Heart left ventricle (tissue), 16 donors: ENCODE measurements at regions not wholly inside any gene's neighbourhood (a gene's known extent, or its start where the extent isn't known, plus 50 kb on each side); places are given as distances from the start of the nearest gene placed in this dataset.

ENCODE experiments used
- ATAC-seq, 4 donors: fragments of 200-7000 bp; cut with Tn5 transposase; one replicate each; pipeline ENCODE4 v1.9.1; 2020 to 2022; ENCODE audit warnings: moderate library complexity in 4 of 4, mild to moderate bottlenecking in 3 of 4, moderate number of reproducible peaks in 1 of 4
- DNase-seq, 5 donors: peaks; one replicate each; pipeline ENCODE4 v3.0.0-alpha.2; 2020
- H3K27ac ChIP-seq, 12 donors: fragments of 200-600 bp; sonication (generic) in 4 of 12; one replicate each; pipeline versions ENCODE4 v1.5.0 to v1.8.0; 2016 to 2022; ENCODE audit warnings: mild to moderate bottlenecking in 2 of 12
- H3K27me3 ChIP-seq, 9 donors: fragments of 200-600 bp; sonication (generic) in 2 of 9; one replicate each; pipeline versions ENCODE4 v1.5.1 to v1.8.0; 2016 to 2022; ENCODE audit warnings: mild to moderate bottlenecking in 3 of 9
- H3K36me3 ChIP-seq, 9 donors: fragments of 200-600 bp; sonication (generic) in 2 of 9; one replicate each; pipeline versions ENCODE4 v1.5.0 to v1.8.0; 2018 to 2022; ENCODE audit warnings: mild to moderate bottlenecking in 2 of 9
- H3K4me1 ChIP-seq, 12 donors: fragments of 200-600 bp; sonication (generic) in 4 of 12; one replicate each; pipeline versions ENCODE4 v1.5.0 to v1.8.0; 2016 to 2022; ENCODE audit warnings: mild to moderate bottlenecking in 3 of 12
- H3K4me3 ChIP-seq, 12 donors: fragments of 200-600 bp; sonication (generic) in 4 of 12; one replicate each; pipeline versions ENCODE4 v1.5.0 to v1.8.0; 2017 to 2022; ENCODE audit warnings: mild to moderate bottlenecking in 9 of 12, moderate library complexity in 4 of 12
- H3K9me3 ChIP-seq, 12 donors: fragments of 200-600 bp; sonication (generic) in 4 of 12; one replicate each; pipeline versions ENCODE4 v1.5.0 to v1.8.0; 2016 to 2022; ENCODE audit warnings: mild to moderate bottlenecking in 1 of 12
- POLR2A ChIP-seq, 2 donors: fragments of 450-650 bp; IDR thresholded peaks; one replicate each; pipeline ENCODE4 v1.6.1; 2017; ENCODE audit warnings: antibody characterized with exemption in 2 of 2, mild to moderate bottlenecking in 2 of 2, moderate library complexity in 2 of 2
- WGBS, 4 donors: extraction: QIAGEN DNeasy Blood & Tissue Kit in 2 of 4; methylation state at CpG; one replicate each; pipeline versions ENCODE4 v1.1.5 to v1.1.7; 2013 to 2018; 5-methylcytosine and 5-hydroxymethylcytosine counted together
- intact Hi-C, 10 donors: fragments of 100-400 bp; cut with DNase I; formaldehyde crosslinking; loops; one replicate each; pipeline versions ENCODE4 v1.11.1 to v1.14.2; 2022
- TF ChIP-seq, protein P1 (sequence below), 12 donors: fragments of 200-600 bp; sonication (generic) in 4 of 12; IDR thresholded peaks; one replicate each; pipeline versions ENCODE4 v1.5.0 to v1.8.0; 2018 to 2022; ENCODE audit warnings: antibody characterized with exemption in 12 of 12, mild to moderate bottlenecking in 5 of 12
- donor health status: ischemic (EF 13 %, LVEDD 7.1; RV severe dilation, severe dysfunction).
- donor health status: healthy with polysubstance abuse.
- donor health status: DM: no; HTN: yes; CAD: no.
- donor health status: DM: no; HTN: no; CAD: no.
- donor health status: ischemic (EF 25% LVEDD 6.9; RV normal size, moderate dysfunction).
- donor health status: ischemic (EF 25% LVEDD 5.7; RV mildly dilated, moderate dysfunction).
- donor health status: healthy.
- donor health status: DM: yes; HTN: yes; CAD: no.
- donor health status: ischemic (EF 35%, LVEDD 5.7; RV mildly dilated, moderate dysfunction).
- donor health status: nonischemic (EF 11% LVEDD 7.7; RV severe dilation, severe dysfunction).
- donor health status: DM: yes; HTN: yes; CAD: no.
- donor health status: PGD.
- donor health status: ischemic (EF 29% LVEDD 5.4; RV normal size, mild dysfunction).
- donor health status: nonischemic (EF 23%, LVEDD 6.1; RV moderate dilation, normal function).

GRCh38 chr12:107622001-107622400 is 63.6 kb upstream of the PWP1 start:
- Histone ChIP-seq H3K4me3 (no peak overlapping the region), H3K27ac (no peak overlapping the region), H3K36me3 (no peaks in the 10 kb centered on the region), H3K27me3 (peaks cover 0 to 8% (median 0%) of the 10 kb centered on the region in 9 donors), H3K9me3 (peaks cover 0 to 13% (median 0%) of the 10 kb centered on the region in 12 donors), H3K4me1 (no peaks in the 10 kb centered on the region)
- WGBS, 4 donors = 43 to 53% (median 50%) methylated on average over 8 of the region's 8 CpGs
- no peak for ATAC-seq
- no peak for DNase-seq
- intact Hi-C loops = no loop called here
- TF ChIP-seq, protein P1, sequence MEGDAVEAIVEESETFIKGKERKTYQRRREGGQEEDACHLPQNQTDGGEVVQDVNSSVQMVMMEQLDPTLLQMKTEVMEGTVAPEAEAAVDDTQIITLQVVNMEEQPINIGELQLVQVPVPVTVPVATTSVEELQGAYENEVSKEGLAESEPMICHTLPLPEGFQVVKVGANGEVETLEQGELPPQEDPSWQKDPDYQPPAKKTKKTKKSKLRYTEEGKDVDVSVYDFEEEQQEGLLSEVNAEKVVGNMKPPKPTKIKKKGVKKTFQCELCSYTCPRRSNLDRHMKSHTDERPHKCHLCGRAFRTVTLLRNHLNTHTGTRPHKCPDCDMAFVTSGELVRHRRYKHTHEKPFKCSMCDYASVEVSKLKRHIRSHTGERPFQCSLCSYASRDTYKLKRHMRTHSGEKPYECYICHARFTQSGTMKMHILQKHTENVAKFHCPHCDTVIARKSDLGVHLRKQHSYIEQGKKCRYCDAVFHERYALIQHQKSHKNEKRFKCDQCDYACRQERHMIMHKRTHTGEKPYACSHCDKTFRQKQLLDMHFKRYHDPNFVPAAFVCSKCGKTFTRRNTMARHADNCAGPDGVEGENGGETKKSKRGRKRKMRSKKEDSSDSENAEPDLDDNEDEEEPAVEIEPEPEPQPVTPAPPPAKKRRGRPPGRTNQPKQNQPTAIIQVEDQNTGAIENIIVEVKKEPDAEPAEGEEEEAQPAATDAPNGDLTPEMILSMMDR (IDR thresholded peaks at IDR 0.05) = peak in 10 of 12 donors; percentile 16 to 48 (median 38)
- TF ChIP-seq POLR2A (IDR thresholded peaks at IDR 0.05) = no peak

DNA sequence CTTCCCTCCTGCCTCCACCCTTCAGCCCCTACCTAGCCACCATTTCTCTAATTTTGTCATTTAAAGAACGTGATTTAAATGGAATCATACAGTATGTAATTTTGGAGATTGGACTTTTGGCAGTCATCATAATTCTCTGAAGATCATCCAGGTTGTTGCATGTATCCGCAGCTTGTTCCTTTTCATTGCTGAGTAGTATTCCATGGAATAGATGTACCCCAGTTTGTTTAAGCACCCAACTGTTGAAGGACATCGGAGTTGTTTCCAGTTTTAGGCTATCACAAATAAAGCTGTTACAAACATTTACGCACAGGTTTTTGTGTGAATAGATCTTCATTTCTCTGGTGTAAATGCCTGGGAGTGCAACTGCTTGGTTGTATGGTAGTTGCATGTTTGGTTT is 61.1 kb upstream of the PWP1 start:
- 93 to 97% (median 96%) methylated on average over 4 of the region's 4 CpGs for WGBS, 4 donors
- Histone ChIP-seq H3K4me3 (no peak overlapping the region), H3K36me3 (no peaks in the 10 kb centered on the region), H3K27me3 (peaks cover 0 to 8% (median 0%) of the 10 kb centered on the region in 9 donors), H3K9me3 (peaks cover 0 to 13% (median 0%) of the 10 kb centered on the region in 12 donors), H3K4me1 (no peaks in the 10 kb centered on the region), H3K27ac (no peak overlapping the region)
- TF ChIP-seq, protein P1 (IDR thresholded peaks at IDR 0.05) = no peak
- TF ChIP-seq POLR2A (IDR thresholded peaks at IDR 0.05) = no peak
- no peak for ATAC-seq
- intact Hi-C loops = no loop called here
- DNase-seq = no peak

- ATAC-seq (no peak), DNase-seq (no peak)
- no peak overlapping the region for H3K27ac ChIP-seq
- H3K4me1 ChIP-seq = no peaks in the 10 kb centered on the region
- H3K36me3 ChIP-seq = no peaks in the 10 kb centered on the region
- H3K4me3 ChIP-seq = no peak overlapping the region
- WGBS, 4 donors = 55 to 75% (median 66%) methylated on average over 3 of the region's 3 CpGs
- no peak for TF ChIP-seq POLR2A (IDR thresholded peaks at IDR 0.05)
- TF ChIP-seq, protein P1 (IDR thresholded peaks at IDR 0.05) = no peak
- peaks cover 0 to 11% (median 0%) of the 10 kb centered on the region in 12 donors for H3K9me3 ChIP-seq
- intact Hi-C loops = no loop called here
- no peaks in the 10 kb centered on the region for H3K27me3 ChIP-seq
Measured at GRCh38 chr12:107631715-107632114, 53.9 kb upstream of the PWP1 start.

DNA sequence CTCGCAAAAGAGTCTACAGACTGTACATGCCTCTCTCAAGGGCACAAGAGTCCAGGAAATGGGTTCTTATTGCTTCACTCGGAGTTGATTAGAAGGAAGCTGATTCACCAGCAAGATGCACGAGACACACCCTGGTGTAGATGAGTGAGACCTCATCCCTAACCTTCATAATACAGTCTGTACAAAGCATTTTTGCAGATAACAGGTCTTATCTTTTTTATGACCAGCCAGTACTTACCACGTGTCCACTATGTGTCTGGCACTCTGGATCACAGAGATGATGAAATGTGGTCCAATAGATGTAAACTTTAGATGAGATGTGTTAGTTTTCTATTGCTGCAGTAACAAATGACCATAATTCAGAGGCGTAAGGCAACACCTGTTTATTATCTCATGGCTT is 53.4 kb upstream of the PWP1 start:
- no peaks in the 10 kb centered on the region for H3K27me3 ChIP-seq
- no peak overlapping the region for H3K4me3 ChIP-seq
- TF ChIP-seq POLR2A (IDR thresholded peaks at IDR 0.05) = no peak
- TF ChIP-seq, protein P1 (IDR thresholded peaks at IDR 0.05) = no peak
- WGBS, 4 donors = 73 to 84% (median 80%) methylated on average over 5 of the region's 5 CpGs
- no peak for DNase-seq
- H3K36me3 ChIP-seq = no peaks in the 10 kb centered on the region
- no peak overlapping the region for H3K27ac ChIP-seq
- H3K9me3 ChIP-seq = peaks cover 0 to 11% (median 0%) of the 10 kb centered on the region in 12 donors
- H3K4me1 ChIP-seq = no peaks in the 10 kb centered on the region
- no peak for ATAC-seq
- intact Hi-C loops = no loop called here
